ENCODE measurements at regions not wholly inside any gene's neighbourhood (a gene's known extent, or its start where the extent isn't known, plus 50 kb on each side); places are given as distances from the start of the nearest gene placed in this dataset.

GRCh38 chr4:181845617-181846016, 397.6 kb upstream of the TENM3 start:
- Histone ChIP-seq H3K4me2 (ENCODE audit: low read length) (no peak overlapping the region), H3K4me1 (ENCODE audit: control insufficient read depth in 1 of 2, insufficient read depth in 2 of 2, low read length in 2 of 2) (no peaks in the 10 kb centered on the region), H3K9me2 (ENCODE audit: insufficient read depth) (no peaks in the 10 kb centered on the region), H3K36me3 (ENCODE audit: control insufficient read depth in 1 of 2, insufficient read depth in 2 of 2, low read length in 2 of 2) (no peaks in the 10 kb centered on the region), H3K27me3 (ENCODE audit: insufficient read depth, low read length) (no peaks in the 10 kb centered on the region), H3K9me3 (ENCODE audit: control insufficient read depth in 1 of 2, insufficient read depth in 1 of 2, low read depth in 1 of 2, low read length in 2 of 2) (no peaks in the 10 kb centered on the region), H3K79me2 (ENCODE audit: insufficient read depth, low read length) (no peaks in the 10 kb centered on the region), H2AFZ (ENCODE audit: low read depth, low read length, poor library complexity, severe bottlenecking) (no peak overlapping the region), H3K4me3 (replicated peaks in 1 of 2; ENCODE audit: low read depth in 1 of 2, low read length in 2 of 2) (no peak overlapping the region), H3K9ac (ENCODE audit: low read length) (no peak overlapping the region), H4K20me1 (ENCODE audit: insufficient read depth) (no peaks in the 10 kb centered on the region), H3K27ac (ENCODE audit: low read depth, low read length) (no peak overlapping the region)
- intact Hi-C loops (cut with micrococcal nuclease), result no loop called here
- no peak for DNase-seq (ENCODE audit: low read depth, low spot score)
- TF ChIP-seq FOSL1 (IDR thresholded peaks at IDR 0.05; ENCODE audit: low read depth) (no peak), REST (IDR thresholded peaks at IDR 0.05; ENCODE audit: low read depth) (no peak), EGR1 (IDR thresholded peaks at IDR 0.05; ENCODE audit: low read depth) (no peak), MAX (IDR thresholded peaks at IDR 0.05) (no peak), TCF7L2 (IDR thresholded peaks at IDR 0.05; ENCODE audit: borderline replicate concordance, extremely low read depth, insufficient read depth, insufficient read length) (no peak), CEBPB (IDR thresholded peaks at IDR 0.05; ENCODE audit: low read depth) (no peak), SIN3A (IDR thresholded peaks at IDR 0.05; ENCODE audit: low read depth) (no peak), EZH2phosphoT487 (IDR thresholded peaks at IDR 0.05; ENCODE audit: borderline replicate concordance) (no peak), ZBTB33 (IDR thresholded peaks at IDR 0.05; ENCODE audit: extremely low read depth, insufficient replicate concordance, low read length) (no peak), POLR2A (IDR thresholded peaks at IDR 0.05; ENCODE audit: borderline replicate concordance, extremely low read depth, insufficient read depth, insufficient read length) (no peak), JUND (IDR thresholded peaks at IDR 0.05) (no peak), SP1 (IDR thresholded peaks at IDR 0.05; ENCODE audit: low read depth) (no peak), SRF (IDR thresholded peaks at IDR 0.05; ENCODE audit: low read depth) (no peak), CTCF (IDR thresholded peaks at IDR 0.05 in 2 of 3, conservative IDR thresholded peaks at IDR 0.05 in 1 of 3; ENCODE audit: borderline replicate concordance in 1 of 3, insufficient read depth in 1 of 3, low read depth in 2 of 3, low read length in 2 of 3) (no peak), POLR2AphosphoS5 (IDR thresholded peaks at IDR 0.05; ENCODE audit: low read depth, low read length) (no peak), EZH2 (IDR thresholded peaks at IDR 0.05) (no peak), ATF3 (IDR thresholded peaks at IDR 0.05) (no peak), ZFX (IDR thresholded peaks at IDR 0.05) (no peak), YY1 (IDR thresholded peaks at IDR 0.05; ENCODE audit: extremely low read depth, insufficient replicate concordance, low read depth, low read length) (no peak)
- POLR2A ChIA-PET, result no interaction called here
- BruUV-seq (replicated peaks), result no TSS peak
- RAD21 ChIA-PET (ENCODE audit: low non-redundant PET in 1 of 2, low total read pairs in 2 of 2, uncharacterized antibody in 2 of 2, unreplicated experiment in 2 of 2), result no interaction called here
- CTCF ChIA-PET, result no interaction called here
- no peak for ATAC-seq

Data from HCT116 (cell line).